ENCODE measurements at regions not wholly inside any gene's neighbourhood (a gene's known extent, or its start where the extent isn't known, plus 50 kb on each side); places are given as distances from the start of the nearest gene placed in this dataset.

GRCh38 chr15:46861796-46862195, 855.5 kb upstream of the SEMA6D start:
- Histone ChIP-seq H3K9me3 (no peaks in the 10 kb centered on the region), H3K4me1 (no peaks in the 10 kb centered on the region)
- intact Hi-C loops (cut with DNase I; ENCODE audit: low total_unique reads): no loop called here

DNA sequence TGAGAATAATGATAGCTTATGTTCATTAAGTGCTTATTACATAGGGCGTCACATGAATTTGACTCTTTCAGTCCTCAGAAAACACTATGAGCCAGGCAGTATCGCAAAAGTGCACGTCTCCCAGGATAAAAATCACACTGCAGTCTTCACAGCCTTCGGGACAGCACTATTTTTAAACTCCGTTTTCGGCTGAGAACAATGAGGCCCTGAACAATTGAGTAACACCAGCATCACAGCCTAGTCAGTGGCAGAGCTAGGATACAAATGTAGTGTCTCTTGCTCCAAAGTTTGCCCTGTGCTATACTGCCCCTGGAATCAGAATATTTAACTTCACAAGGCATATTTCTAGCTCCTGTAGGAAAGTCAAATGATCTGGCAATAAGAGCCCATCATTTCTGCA, 852.1 kb upstream of the SEMA6D start:
- Histone ChIP-seq H3K4me3 (no peak overlapping the region), H3K27me3 (no peaks in the 10 kb centered on the region), H3K4me1 (no peaks in the 10 kb centered on the region), H3K36me3 (no peaks in the 10 kb centered on the region), H3K27ac (no peak overlapping the region), H3K9me3 (no peaks in the 10 kb centered on the region)
- intact Hi-C loops (cut with DNase I; ENCODE audit: low total_unique reads): no loop called here
- no peak for TF ChIP-seq POLR2A (IDR thresholded peaks at IDR 0.05)
- TF ChIP-seq, protein P1, sequence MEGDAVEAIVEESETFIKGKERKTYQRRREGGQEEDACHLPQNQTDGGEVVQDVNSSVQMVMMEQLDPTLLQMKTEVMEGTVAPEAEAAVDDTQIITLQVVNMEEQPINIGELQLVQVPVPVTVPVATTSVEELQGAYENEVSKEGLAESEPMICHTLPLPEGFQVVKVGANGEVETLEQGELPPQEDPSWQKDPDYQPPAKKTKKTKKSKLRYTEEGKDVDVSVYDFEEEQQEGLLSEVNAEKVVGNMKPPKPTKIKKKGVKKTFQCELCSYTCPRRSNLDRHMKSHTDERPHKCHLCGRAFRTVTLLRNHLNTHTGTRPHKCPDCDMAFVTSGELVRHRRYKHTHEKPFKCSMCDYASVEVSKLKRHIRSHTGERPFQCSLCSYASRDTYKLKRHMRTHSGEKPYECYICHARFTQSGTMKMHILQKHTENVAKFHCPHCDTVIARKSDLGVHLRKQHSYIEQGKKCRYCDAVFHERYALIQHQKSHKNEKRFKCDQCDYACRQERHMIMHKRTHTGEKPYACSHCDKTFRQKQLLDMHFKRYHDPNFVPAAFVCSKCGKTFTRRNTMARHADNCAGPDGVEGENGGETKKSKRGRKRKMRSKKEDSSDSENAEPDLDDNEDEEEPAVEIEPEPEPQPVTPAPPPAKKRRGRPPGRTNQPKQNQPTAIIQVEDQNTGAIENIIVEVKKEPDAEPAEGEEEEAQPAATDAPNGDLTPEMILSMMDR (IDR thresholded peaks at IDR 0.05): no peak
- no peak for DNase-seq

More at GRCh38 chr15:46861796-46862195, 855.5 kb upstream of the SEMA6D start:
- no peaks in the 10 kb centered on the region for H3K27me3 ChIP-seq
- H3K27ac ChIP-seq: no peak overlapping the region
- no peak for TF ChIP-seq POLR2A (IDR thresholded peaks at IDR 0.05)
- no peak overlapping the region for H3K4me3 ChIP-seq
- H3K36me3 ChIP-seq: no peaks in the 10 kb centered on the region
- no peak for DNase-seq

DNA sequence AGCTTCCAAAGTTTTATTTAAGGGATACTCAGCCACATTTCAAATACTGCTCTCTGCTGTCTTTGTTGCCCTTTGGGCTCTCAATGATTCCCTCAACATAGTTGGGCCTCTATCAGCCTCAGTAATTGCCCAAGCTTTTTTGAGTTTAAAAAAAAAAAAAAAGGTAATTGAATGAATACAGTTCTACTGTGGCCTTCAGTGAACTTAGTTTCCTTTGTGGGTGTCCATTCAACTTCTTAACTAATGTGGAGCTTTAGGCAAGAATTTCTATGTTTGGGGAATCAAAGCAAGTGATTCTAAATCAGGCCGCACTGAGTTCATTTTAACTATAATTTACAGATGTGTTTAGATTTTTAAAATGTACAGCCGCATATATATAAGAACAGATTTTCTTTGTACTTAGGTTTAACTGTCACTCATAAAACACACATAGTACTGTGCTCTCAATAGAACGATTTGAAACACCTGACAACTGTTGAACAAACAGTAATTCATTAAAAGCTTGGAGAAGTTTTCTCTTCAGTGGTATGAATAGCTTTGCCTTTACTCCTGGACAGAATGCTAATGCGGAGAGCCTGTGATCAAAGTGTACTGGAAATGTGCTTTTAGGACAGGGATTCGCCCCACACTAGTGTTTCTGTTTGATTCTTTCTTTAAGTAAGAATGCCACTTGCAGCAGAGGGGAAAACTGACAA, 844.9 kb upstream of the SEMA6D start:
- intact Hi-C loops (cut with DNase I; ENCODE audit: low total_unique reads): no loop called here
- H3K27me3 ChIP-seq: no peaks in the 10 kb centered on the region
- no peak overlapping the region for H3K4me3 ChIP-seq
- no peak for DNase-seq
- TF ChIP-seq, protein P1 (IDR thresholded peaks at IDR 0.05): no peak
- TF ChIP-seq POLR2A (IDR thresholded peaks at IDR 0.05): no peak
- no peaks in the 10 kb centered on the region for H3K4me1 ChIP-seq
- no peak overlapping the region for H3K27ac ChIP-seq
- H3K9me3 ChIP-seq: no peaks in the 10 kb centered on the region
- H3K36me3 ChIP-seq: no peaks in the 10 kb centered on the region

GRCh38 chr15:46872981-46873330, 844.3 kb upstream of the SEMA6D start:
- TF ChIP-seq, protein P1 (IDR thresholded peaks at IDR 0.05): no peak
- no peak for TF ChIP-seq POLR2A (IDR thresholded peaks at IDR 0.05)
- no peaks in the 10 kb centered on the region for H3K27me3 ChIP-seq
- H3K36me3 ChIP-seq: no peaks in the 10 kb centered on the region
- H3K27ac ChIP-seq: no peak overlapping the region
- H3K4me1 ChIP-seq: no peaks in the 10 kb centered on the region
- no peaks in the 10 kb centered on the region for H3K9me3 ChIP-seq
- intact Hi-C loops (cut with DNase I; ENCODE audit: low total_unique reads): no loop called here
- no peak for DNase-seq
- H3K4me3 ChIP-seq: no peak overlapping the region

DNA sequence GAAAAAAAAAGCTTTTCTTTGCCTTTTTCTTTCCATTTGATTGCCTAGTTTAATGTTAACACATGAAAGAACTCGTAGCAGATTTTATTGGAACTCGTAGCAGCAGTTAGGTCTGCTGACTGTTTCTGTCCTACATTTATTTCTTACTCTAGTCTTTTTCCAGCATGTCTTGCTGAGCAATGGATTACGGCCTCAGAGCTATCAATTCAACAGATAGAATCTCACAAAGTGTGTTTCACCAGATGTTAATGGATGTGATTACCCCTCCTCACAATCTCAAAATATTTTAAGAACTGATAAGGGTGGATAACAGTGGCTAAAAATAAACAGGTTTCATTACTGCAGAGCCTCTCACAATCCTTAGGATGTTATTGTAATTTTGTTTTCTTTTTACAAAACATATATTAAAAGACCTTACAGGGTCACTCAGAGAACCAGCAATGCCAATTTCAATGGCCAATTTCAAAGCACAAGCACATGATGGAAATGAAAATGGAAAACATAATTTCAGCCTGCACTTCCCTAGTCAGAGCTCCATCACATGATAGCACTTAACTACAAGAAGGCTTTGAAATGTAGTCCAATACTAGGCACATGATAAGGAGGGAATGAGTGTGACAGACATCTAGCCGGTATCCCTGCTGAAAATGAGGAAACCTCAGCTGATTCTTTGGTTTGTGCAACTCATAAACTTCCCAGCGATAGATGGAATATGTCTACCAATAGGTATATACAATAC, 838.1 kb upstream of the SEMA6D start:
- intact Hi-C loops (cut with DNase I; ENCODE audit: low total_unique reads): no loop called here
- H3K36me3 ChIP-seq: no peaks in the 10 kb centered on the region
- no peaks in the 10 kb centered on the region for H3K4me1 ChIP-seq
- H3K4me3 ChIP-seq: no peak overlapping the region
- H3K9me3 ChIP-seq: no peaks in the 10 kb centered on the region
- H3K27me3 ChIP-seq: no peaks in the 10 kb centered on the region
- TF ChIP-seq, protein P1 (IDR thresholded peaks at IDR 0.05): no peak
- no peak for TF ChIP-seq POLR2A (IDR thresholded peaks at IDR 0.05)
- DNase-seq: no peak
- no peak overlapping the region for H3K27ac ChIP-seq

All from uterus (tissue), 3 donors.